IMR-90 (cell line): ENCODE measurements at regions not wholly inside any gene's neighbourhood (a gene's known extent, or its start where the extent isn't known, plus 50 kb on each side); places are given as distances from the start of the nearest gene placed in this dataset.

Source experiments
- ATAC-seq: fragments of 200-7000 bp; cut with Tn5 transposase; 2 replicates; pipeline ENCODE4 v1.9.1; 2020; ENCODE audit warnings: low read depth, mild to moderate bottlenecking, moderate library complexity
- BruUV-seq: library from RNA; stranded (reverse); fragments of 400-500 nt; replicated peaks from 2 replicates; lab custom pipeline; 2021; lab: Mats Ljungman, UMichigan
- CTCF ChIA-PET: fragments of 300-600 bp; formaldehyde crosslinking; extraction: SDS; loops from one replicate; lab custom pipeline; 2021; ENCODE audit warnings: antibody characterized with exemption; lab: Yijun Ruan, JAX
- POLR2A ChIA-PET: fragments of 300-600 bp; sonication (Branson Sonifier 250); formaldehyde crosslinking; loops from one replicate; lab custom pipeline; 2022; ENCODE audit warnings: antibody characterized with exemption; ENCODE audit not compliant: unreplicated experiment; lab: Charles Lee
- DNase-seq: peaks from one replicate; pipeline ENCODE4 v3.0.0; 2013
- H2AFZ ChIP-seq: replicated peaks from 2 replicates; pipeline ENCODE3; 2013; ENCODE audit warnings: low read length, mild to moderate bottlenecking; ENCODE audit not compliant: poor library complexity
- H2AK5ac ChIP-seq: 2 replicates; pipeline ENCODE4 v1.6.1; 2013; ENCODE audit warnings: low read depth, low read length, inconsistent platforms
- H2AK9ac ChIP-seq: replicated peaks from 2 replicates; pipeline ENCODE3; 2013; ENCODE audit warnings: mild to moderate bottlenecking, low read depth, low read length, moderate library complexity; ENCODE audit not compliant: poor library complexity
- H2BK120ac ChIP-seq: 2 replicates; pipeline ENCODE4 v1.6.1; 2013; ENCODE audit warnings: low read depth, low read length, inconsistent platforms
- H2BK15ac ChIP-seq: 3 replicates; pipeline ENCODE4 v1.6.1; 2013; ENCODE audit warnings: low read depth, low read length, inconsistent platforms
- H2BK20ac ChIP-seq: 2 replicates; pipeline ENCODE4 v1.6.1; 2013; ENCODE audit warnings: low read depth, mild to moderate bottlenecking, inconsistent platforms, low read length, moderate library complexity
- H2BK5ac ChIP-seq: 2 replicates; pipeline ENCODE4 v1.6.1; 2013; ENCODE audit warnings: mild to moderate bottlenecking, low read depth, low read length, inconsistent platforms; ENCODE audit not compliant: poor library complexity, severe bottlenecking
- H3K14ac ChIP-seq: replicated peaks from 2 replicates; pipeline ENCODE4 v1.6.1; 2013; ENCODE audit warnings: low read depth, low read length, inconsistent platforms
- H3K18ac ChIP-seq: 2 replicates; pipeline ENCODE4 v1.6.1; 2013; ENCODE audit warnings: low read depth, low read length, control low read depth
- H3K23ac ChIP-seq: 2 replicates; pipeline ENCODE4 v1.6.1; 2013; ENCODE audit warnings: low read depth, low read length, inconsistent platforms
- H3K27ac ChIP-seq: 2 replicates; pipeline ENCODE4 v1.5.1; 2013; ENCODE audit warnings: mild to moderate bottlenecking, control low read depth, low read length; ENCODE audit not compliant: insufficient read depth
- H3K27me3 ChIP-seq: 2 replicates; pipeline ENCODE4 v1.6.1; 2013; ENCODE audit warnings: low read length; ENCODE audit not compliant: control insufficient read depth, insufficient read depth
- H3K36me3 ChIP-seq: 2 replicates; pipeline ENCODE4 v1.6.1; 2013; ENCODE audit warnings: low read length, mixed read lengths; ENCODE audit not compliant: control insufficient read depth, insufficient read depth
- H3K4ac ChIP-seq: 2 replicates; pipeline ENCODE4 v1.6.1; 2013; ENCODE audit warnings: low read depth, low read length, inconsistent platforms
- H3K4me1 ChIP-seq: 2 replicates; pipeline ENCODE4 v1.6.1; 2013; ENCODE audit warnings: low read length, mixed read lengths; ENCODE audit not compliant: control insufficient read depth, insufficient read depth
- H3K4me2 ChIP-seq: 2 replicates; pipeline ENCODE4 v1.6.1; 2013; ENCODE audit warnings: low read depth, mild to moderate bottlenecking, control low read depth, low read length, moderate library complexity
- H3K4me3 ChIP-seq: 2 replicates; pipeline ENCODE4 v1.5.1; 2013; ENCODE audit warnings: low read depth, mild to moderate bottlenecking, control low read depth, low read length, moderate library complexity; ENCODE audit not compliant: insufficient read depth
- H3K56ac ChIP-seq: 2 replicates; pipeline ENCODE4 v1.6.1; 2013; ENCODE audit warnings: low read length, inconsistent platforms; ENCODE audit not compliant: insufficient read depth; ENCODE audit errors: extremely low read depth
- H3K79me1 ChIP-seq, 2 experiments: 2 replicates each; pipeline ENCODE4 v1.6.1; 2013; ENCODE audit warnings: low read length in 2 of 2, inconsistent platforms in 1 of 2, low read depth in 1 of 2
- H3K9ac ChIP-seq: 2 replicates; pipeline ENCODE4 v1.6.1; 2013; ENCODE audit warnings: low read depth, low read length, control low read depth
- H3K9me1 ChIP-seq: 2 replicates; pipeline ENCODE4 v1.6.1; 2013; ENCODE audit warnings: low read length, inconsistent platforms; ENCODE audit not compliant: insufficient read depth
- H3K9me3 ChIP-seq: 2 replicates; pipeline ENCODE4 v1.6.1; 2013; ENCODE audit warnings: low read length; ENCODE audit not compliant: control insufficient read depth, insufficient read depth
- H4K20me1 ChIP-seq: 2 replicates; pipeline ENCODE4 v1.6.1; 2013; ENCODE audit warnings: low read length, inconsistent platforms; ENCODE audit not compliant: insufficient read depth
- H4K5ac ChIP-seq: 2 replicates; pipeline ENCODE4 v1.6.1; 2013; ENCODE audit warnings: mild to moderate bottlenecking, low read depth, low read length, control low read depth
- H4K8ac ChIP-seq, 2 experiments: 2 replicates each; pipeline ENCODE4 v1.6.1; 2013; ENCODE audit warnings: low read depth in 2 of 2, low read length in 2 of 2, control low read depth in 1 of 2, inconsistent platforms in 1 of 2
- H4K91ac ChIP-seq: 2 replicates; pipeline ENCODE4 v1.6.1; 2013; ENCODE audit warnings: low read depth, low read length, inconsistent platforms; ENCODE audit not compliant: insufficient read depth
- CEBPB ChIP-seq: IDR thresholded peaks from 2 replicates; pipeline ENCODE4 v1.6.1; 2012; ENCODE audit warnings: low read depth, low read length, improper control_type of control experiment
- MXI1 ChIP-seq: IDR thresholded peaks from 2 replicates; pipeline ENCODE4 v1.6.1; 2012; ENCODE audit warnings: low read depth, mild to moderate bottlenecking, low read length, moderate library complexity, borderline replicate concordance
- WGBS, 2 experiments: methylation state at CpG; one replicate each; pipeline versions ENCODE4 v1.1.5 to v1.1.7; 2013; ENCODE audit warnings: missing lambda C conversion rate in 2 of 2; ENCODE audit not compliant: insufficient read length in 1 of 2; ENCODE audit errors: extremely low coverage in 2 of 2; 5-methylcytosine and 5-hydroxymethylcytosine counted together
- dilution Hi-C: fragments of 300-500 bp; cut with HindIII; formaldehyde crosslinking; loops from one replicate; pipeline ENCODE4 v1.14.3; 2018; ENCODE audit warnings: low sequenced_read_pairs; ENCODE audit not compliant: unreplicated experiment
- in situ Hi-C: fragments of 300-500 bp; cut with MboI; formaldehyde crosslinking; loops from 3 replicates; pipeline ENCODE4 v1.14.3; 2019; ENCODE audit warnings: low sequenced_read_pairs, inconsistent platforms, mixed read lengths
- intact Hi-C: fragments of 100-400 bp; cut with micrococcal nuclease; formaldehyde crosslinking; loops from 2 replicates; pipeline ENCODE4 v1.10.0; 2022

DNA sequence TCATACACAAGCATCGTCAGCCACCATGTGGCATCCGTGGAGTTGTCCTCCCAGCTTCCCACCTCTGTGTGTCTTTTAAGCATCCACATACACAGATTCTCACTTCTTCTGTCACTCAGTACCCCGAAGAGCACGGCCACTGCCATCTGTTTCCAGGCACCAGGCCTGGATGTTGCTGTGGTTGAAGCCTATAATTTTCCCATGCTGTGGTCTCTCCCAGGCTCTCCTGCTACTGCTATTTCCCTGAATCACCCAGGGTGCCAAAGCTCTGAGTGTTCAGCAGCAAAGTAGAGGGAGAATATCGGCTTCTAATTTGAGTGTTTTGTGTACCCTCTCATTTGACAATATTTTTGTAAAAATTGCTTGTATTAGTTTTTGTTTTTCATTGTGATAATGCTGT is 265.7 kb downstream of the DIPK2A start:
- H3K14ac ChIP-seq: no peak overlapping the region
- no peak overlapping the region for H2BK20ac ChIP-seq
- H3K23ac ChIP-seq: no peak overlapping the region
- DNase-seq (no peak), ATAC-seq (no peak)
- no peak overlapping the region for H2BK120ac ChIP-seq
- no peak overlapping the region for H2BK15ac ChIP-seq
- H3K56ac ChIP-seq: no peak overlapping the region
- no peak overlapping the region for H3K18ac ChIP-seq
- ChIA-PET CTCF (no interaction called here), POLR2A (no interaction called here)
- no peak overlapping the region for H2BK5ac ChIP-seq
- H3K9ac ChIP-seq: no peak overlapping the region
- H4K20me1 ChIP-seq: no peaks in the 10 kb centered on the region
- no peaks in the 10 kb centered on the region for H3K27me3 ChIP-seq
- H3K9me1 ChIP-seq: no peaks in the 10 kb centered on the region
- H3K79me1 ChIP-seq: no peaks in the 10 kb centered on the region
- no peak overlapping the region for H3K4ac ChIP-seq
- no peak overlapping the region for H3K27ac ChIP-seq
- TF ChIP-seq CEBPB (no peak), MXI1 (no peak)
- H3K4me3 ChIP-seq: no peak overlapping the region
- H2AK5ac ChIP-seq: no peak overlapping the region
- no peak overlapping the region for H2AFZ ChIP-seq
- H3K4me2 ChIP-seq: no peak overlapping the region
- WGBS, 2 experiments: 100% methylated on average over 1 of the region's 5 CpGs; no CpG with 5 or more reads in 1 of the 2 experiments
- no peak overlapping the region for H4K5ac ChIP-seq
- H3K4me1 ChIP-seq: no peaks in the 10 kb centered on the region
- intact Hi-C loops: no loop called here
- dilution Hi-C loops: no loop called here
- no peak overlapping the region for H4K91ac ChIP-seq
- no TSS peak for BruUV-seq
- H3K36me3 ChIP-seq: no peaks in the 10 kb centered on the region
- in situ Hi-C loops: no loop called here
- H4K8ac ChIP-seq: no peak overlapping the region
- H2AK9ac ChIP-seq: no peak overlapping the region
- H3K9me3 ChIP-seq: no peaks in the 10 kb centered on the region
